ENCODE measurements at regions not wholly inside any gene's neighbourhood (a gene's known extent, or its start where the extent isn't known, plus 50 kb on each side); places are given as distances from the start of the nearest gene placed in this dataset.

DNA sequence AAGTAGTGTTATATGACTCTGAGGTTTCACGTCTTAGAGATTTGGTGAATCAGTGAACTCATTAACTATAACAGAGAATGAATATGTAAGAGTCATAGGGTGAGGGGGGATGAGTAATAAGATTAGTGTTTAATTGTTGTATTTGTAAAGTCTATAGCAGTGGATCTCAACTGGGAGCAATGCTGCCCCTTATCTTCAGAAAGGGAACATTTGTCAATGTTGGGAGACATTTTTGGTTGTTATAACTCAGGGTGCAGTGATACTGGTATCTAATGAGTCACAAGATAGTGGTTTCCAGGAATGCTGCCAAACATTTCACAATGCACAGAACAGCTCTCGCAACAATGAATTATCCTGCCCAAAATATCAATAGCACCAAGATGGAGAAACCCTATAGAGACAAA, 1193.7 kb downstream of the GALC start:
- TF ChIP-seq EZH2phosphoT487 (IDR thresholded peaks at IDR 0.05; ENCODE audit: borderline replicate concordance, low read length) (no peak), CTCF (IDR thresholded peaks at IDR 0.05; ENCODE audit: low read depth, low read length, poor library complexity, severe bottlenecking) (no peak)
